ENCODE measurements at regions not wholly inside any gene's neighbourhood (a gene's known extent, or its start where the extent isn't known, plus 50 kb on each side); places are given as distances from the start of the nearest gene placed in this dataset.
"Not testable (repeated sequence)": the region's sequence is repeated elsewhere in the genome, so short reads cannot be mapped to it uniquely, and the experiment has no call there.

- H3K27ac ChIP-seq; POLR2A ChIA-PET (ENCODE audit: low non-redundant PET); DNase-seq (ENCODE audit: low spot score); CTCF ChIA-PET: not testable (repeated sequence)
These were observed 1547.2 kb downstream of the RPIA start for GRCh38 chr2:90238505-90239230.

GRCh38 chr2:90239769-90240168, 1548.3 kb downstream of the RPIA start:
- H3K27ac ChIP-seq; CTCF ChIA-PET; DNase-seq (ENCODE audit: low spot score): not testable (repeated sequence)

DNA sequence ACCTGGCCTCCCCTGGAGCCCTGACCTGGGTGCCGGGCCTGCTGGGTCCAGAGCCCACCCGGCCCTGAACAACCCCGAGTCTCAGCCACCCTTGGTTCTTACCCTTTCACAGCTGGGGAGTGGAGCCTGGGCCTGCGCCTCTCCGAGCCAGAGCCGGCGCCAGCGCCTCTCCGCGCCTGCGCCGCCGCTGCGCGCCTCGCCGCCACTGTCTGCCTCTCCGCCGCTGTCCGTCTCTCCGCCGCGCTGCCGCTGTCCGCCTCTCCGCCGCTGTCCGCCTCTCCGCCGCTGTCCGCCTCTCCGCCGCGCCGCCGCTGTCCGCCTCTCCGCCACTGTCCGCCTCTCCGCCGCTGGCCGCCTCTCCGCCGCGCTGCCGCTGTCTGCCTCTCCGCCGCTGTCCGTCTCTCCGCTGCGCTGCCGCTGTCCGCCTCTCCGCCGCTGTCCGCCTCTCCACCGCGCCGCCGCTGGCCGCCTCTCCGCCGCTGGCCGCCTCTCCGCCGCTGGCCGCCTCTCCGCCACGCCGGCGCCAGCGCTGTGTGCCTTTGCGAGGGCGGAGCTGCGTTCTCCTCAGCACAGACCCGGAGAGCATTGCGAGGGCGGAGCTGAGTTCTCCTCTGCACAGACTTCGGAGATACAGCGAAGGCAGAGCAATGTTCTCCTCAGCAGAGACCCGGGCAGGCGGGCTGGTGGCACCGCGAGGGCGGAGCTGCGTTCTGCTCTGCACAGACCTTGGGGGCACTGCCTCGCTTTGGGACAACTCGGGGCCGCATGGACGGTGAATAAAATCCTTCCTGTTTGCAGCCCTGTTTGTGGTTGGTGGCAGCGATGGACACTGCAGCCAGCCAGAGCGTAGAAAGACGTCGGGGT, 1553.7 kb downstream of the RPIA start:
- DNase-seq (ENCODE audit: low spot score); H3K27ac ChIP-seq; CTCF ChIA-PET; POLR2A ChIA-PET (ENCODE audit: low non-redundant PET): not testable (repeated sequence)

More at GRCh38 chr2:90239769-90240168, 1548.3 kb downstream of the RPIA start:
- POLR2A ChIA-PET (ENCODE audit: low non-redundant PET): not testable (repeated sequence)

- POLR2A ChIA-PET (ENCODE audit: low non-redundant PET); H3K27ac ChIP-seq; DNase-seq (ENCODE audit: low spot score); CTCF ChIA-PET: not testable (repeated sequence)
These were observed 1556.9 kb downstream of the RPIA start for GRCh38 chr2:90248400-90248799.

DNA sequence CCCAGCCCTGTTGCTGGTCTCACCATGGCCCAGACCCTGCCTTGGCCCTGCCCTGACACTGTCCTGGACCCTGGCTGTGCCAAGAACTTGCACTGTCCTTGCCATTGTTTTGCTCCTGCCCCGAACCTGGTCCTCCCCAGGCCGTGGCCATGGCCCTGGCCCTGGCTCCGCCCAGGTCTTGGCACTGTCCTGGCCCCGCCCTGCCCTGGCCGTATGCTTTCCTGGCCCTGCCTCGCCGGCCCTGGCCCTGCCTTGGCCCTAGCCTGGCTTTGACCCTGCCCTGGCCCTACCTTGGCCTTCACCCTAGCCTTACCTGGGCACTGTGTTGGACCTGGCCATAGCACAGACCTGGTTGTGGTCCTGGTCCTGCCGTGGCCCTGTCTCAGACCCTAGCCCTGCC, 1558.9 kb downstream of the RPIA start:
- CTCF ChIA-PET; POLR2A ChIA-PET (ENCODE audit: low non-redundant PET); DNase-seq (ENCODE audit: low spot score); H3K27ac ChIP-seq: not testable (repeated sequence)

DNA sequence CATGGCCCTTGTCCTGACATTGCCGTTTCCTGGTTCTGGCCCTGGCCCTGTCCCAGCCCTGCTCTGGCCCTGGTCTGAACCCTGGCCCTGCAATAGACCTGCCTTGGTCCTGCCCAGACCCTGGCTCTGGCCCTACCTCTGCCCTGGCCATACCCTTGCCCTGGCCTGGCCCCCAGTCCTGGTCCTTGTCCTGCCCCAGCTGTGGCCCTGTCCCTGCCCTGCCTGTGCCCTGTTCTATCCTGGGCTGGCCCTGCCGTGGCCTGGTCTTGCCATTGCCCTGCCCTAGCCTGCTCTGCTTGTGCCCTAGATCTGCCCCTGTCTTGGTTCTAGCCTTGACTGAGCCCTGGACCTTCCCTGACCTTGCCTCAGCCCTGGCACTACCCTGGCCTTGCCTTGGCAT, 1560.1 kb downstream of the RPIA start:
- DNase-seq (ENCODE audit: low spot score): not testable (repeated sequence)

GRCh38 chr2:90253306-90253705, 1561.8 kb downstream of the RPIA start:
- DNase-seq (ENCODE audit: low spot score); H3K27ac ChIP-seq; POLR2A ChIA-PET (ENCODE audit: low non-redundant PET); CTCF ChIA-PET: not testable (repeated sequence)

More for the DNA sequence above, 1560.1 kb downstream of the RPIA start:
- H3K27ac ChIP-seq; POLR2A ChIA-PET (ENCODE audit: low non-redundant PET); CTCF ChIA-PET: not testable (repeated sequence)

GRCh38 chr2:90266888-90267287, 1575.4 kb downstream of the RPIA start:
- DNase-seq (ENCODE audit: low spot score); POLR2A ChIA-PET (ENCODE audit: low non-redundant PET); H3K27ac ChIP-seq; CTCF ChIA-PET: not testable (repeated sequence)

DNA sequence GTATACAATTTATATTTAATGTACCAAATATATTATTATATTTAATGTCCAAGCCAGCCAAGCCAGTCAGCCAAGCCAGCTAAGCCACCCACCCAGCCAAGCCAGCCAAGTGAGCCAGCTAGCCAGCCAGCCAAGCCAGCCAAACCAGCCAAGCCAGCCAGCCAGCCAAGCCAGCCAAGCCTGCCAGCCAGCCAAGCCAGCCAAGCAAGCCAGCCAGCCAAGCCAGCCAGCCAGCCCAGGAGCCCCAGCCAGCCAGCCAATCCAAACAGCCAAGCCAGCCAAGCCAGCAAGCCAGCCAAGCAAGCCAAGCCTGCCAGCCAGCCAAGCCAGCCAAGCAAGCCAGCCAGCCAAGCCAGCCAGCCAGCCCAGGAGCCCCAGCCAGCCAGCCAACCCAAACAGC, 1596.3 kb downstream of the RPIA start:
- CTCF ChIA-PET; H3K27ac ChIP-seq; DNase-seq (ENCODE audit: low spot score); POLR2A ChIA-PET (ENCODE audit: low non-redundant PET): not testable (repeated sequence)

- CTCF ChIA-PET; POLR2A ChIA-PET (ENCODE audit: low non-redundant PET); H3K27ac ChIP-seq; DNase-seq (ENCODE audit: low spot score): not testable (repeated sequence)
These were observed 1596.9 kb downstream of the RPIA start for GRCh38 chr2:90288396-90288795.

DNA sequence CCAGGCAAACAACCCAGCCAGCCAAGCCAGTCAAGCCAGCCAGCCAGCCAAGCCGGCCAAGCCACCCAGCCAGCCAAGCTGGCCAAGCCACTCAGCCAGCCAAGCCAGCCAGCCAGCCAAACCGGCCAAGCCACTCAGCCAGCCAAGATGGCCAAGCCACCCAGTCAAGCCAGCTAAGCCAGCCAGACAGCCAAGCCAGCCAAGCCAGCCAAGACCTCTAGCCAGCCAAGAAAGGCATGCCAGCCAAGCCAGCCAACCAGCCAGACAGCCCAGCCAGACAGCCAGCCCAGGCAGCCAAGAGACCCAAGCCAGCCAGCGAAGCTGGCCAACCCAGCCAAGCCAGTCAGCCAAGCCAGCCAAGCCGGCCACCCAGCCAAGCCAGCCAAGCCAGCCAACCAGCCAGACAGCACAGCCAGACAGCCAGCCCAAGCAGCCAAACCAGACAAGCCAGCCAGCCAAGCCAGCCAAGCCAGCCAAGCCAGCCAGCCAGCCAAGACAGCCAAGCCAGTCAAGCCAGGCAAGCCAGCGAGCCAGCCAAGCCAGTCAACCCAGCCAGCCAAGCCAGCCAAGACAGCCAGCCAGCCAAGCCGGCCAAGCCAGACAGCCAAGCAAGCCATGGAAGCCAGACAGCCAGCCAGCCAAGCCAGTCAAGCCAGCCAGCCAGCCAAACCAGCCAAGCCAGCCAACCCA, 1598.0 kb downstream of the RPIA start:
- POLR2A ChIA-PET (ENCODE audit: low non-redundant PET): not testable (repeated sequence)

DNA sequence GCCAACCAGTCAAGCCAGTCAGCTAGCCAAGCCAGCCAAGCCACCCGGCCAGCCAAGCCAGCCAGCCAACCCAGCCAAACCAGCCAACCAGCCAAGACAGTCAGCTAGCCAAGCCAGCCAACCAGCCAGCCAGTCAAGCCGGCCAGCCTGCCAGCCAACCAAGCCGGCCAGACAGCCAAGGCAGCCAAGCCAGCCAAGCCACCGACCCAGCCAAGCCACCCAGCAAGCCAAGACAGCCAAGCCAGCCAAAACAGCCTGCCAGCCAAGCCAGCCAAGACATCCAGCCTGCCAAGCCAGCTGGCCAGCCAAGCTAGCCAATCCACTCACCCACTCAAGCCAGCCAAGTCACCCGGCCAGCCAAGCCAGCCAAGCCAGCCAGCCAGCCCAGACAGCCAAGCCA, 1599.2 kb downstream of the RPIA start:
- H3K27ac ChIP-seq; POLR2A ChIA-PET (ENCODE audit: low non-redundant PET); DNase-seq (ENCODE audit: low spot score); CTCF ChIA-PET: not testable (repeated sequence)

More for the DNA sequence above, 1598.0 kb downstream of the RPIA start:
- H3K27ac ChIP-seq; CTCF ChIA-PET; DNase-seq (ENCODE audit: low spot score): not testable (repeated sequence)

DNA sequence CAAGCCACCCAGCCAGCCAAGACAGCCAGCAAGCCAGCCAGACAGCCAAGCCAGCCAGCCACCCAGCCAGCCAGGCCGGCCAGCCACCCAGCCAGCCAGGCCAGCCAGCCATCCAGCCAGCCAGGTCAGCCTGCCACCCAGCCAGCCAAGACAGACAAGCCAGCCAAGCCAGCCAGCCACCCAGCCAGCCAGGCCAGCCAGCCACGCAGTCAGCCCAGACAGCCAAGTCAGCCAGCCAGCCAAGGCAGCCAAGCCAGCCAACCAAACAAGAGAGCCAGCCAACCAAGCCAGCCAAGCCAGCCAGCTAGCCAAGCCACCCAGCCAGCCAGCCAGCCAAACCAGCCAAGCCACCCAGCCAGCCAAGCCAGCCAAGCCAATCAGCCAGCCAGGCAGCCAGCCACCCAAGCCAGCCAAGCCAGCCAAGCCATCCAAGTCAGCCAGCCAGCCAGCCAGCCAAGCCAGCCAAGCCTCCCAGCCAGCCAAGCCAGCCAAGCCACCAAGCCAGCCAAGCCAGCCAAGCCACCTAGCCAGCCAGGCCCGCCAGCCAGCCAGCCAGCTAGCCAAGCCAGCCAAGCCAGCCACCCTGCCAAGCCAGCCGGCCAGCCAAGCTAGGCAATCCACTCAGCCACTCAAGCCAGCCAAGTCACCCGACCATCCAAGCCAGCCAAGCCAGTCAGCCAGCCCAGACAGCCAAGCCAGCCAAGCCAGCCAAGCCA, 1599.9 kb downstream of the RPIA start:
- H3K27ac ChIP-seq; DNase-seq (ENCODE audit: low spot score); CTCF ChIA-PET; POLR2A ChIA-PET (ENCODE audit: low non-redundant PET): not testable (repeated sequence)

- H3K27ac ChIP-seq; POLR2A ChIA-PET (ENCODE audit: low non-redundant PET); DNase-seq (ENCODE audit: low spot score); CTCF ChIA-PET: not testable (repeated sequence)
These were observed 1600.5 kb downstream of the RPIA start for GRCh38 chr2:90291934-90292333.

GRCh38 chr2:90292451-90292850, 1601.0 kb downstream of the RPIA start:
- CTCF ChIA-PET; POLR2A ChIA-PET (ENCODE audit: low non-redundant PET); DNase-seq (ENCODE audit: low spot score); H3K27ac ChIP-seq: not testable (repeated sequence)

DNA sequence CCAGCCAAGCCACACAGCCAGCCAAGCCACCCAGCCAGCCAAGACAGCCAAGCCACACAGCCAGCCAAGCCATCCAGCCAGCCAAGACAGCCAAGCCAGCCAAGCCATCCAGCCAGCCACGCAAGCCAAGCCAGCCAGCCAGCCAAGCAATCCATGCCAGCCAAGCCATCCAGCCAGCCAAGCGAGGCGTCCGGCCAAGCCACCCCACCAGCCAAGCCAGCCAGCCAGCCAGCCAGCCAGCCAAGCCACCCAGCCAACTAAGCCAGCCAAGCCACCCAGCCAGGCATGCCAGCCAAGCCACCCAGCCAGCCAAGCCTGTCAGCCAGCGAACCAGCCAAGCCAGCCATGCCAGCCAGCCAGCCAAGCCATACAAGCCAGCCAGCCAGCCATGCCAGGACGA, 1601.8 kb downstream of the RPIA start:
- CTCF ChIA-PET; DNase-seq (ENCODE audit: low spot score); H3K27ac ChIP-seq; POLR2A ChIA-PET (ENCODE audit: low non-redundant PET): not testable (repeated sequence)

GRCh38 chr2:90293806-90294205, 1602.3 kb downstream of the RPIA start:
- DNase-seq (ENCODE audit: low spot score); CTCF ChIA-PET; POLR2A ChIA-PET (ENCODE audit: low non-redundant PET); H3K27ac ChIP-seq: not testable (repeated sequence)
